Neural progenitor cell (in vitro differentiated cells): ENCODE measurements at regions not wholly inside any gene's neighbourhood (a gene's known extent, or its start where the extent isn't known, plus 50 kb on each side); places are given as distances from the start of the nearest gene placed in this dataset.

Experiments
- DNase-seq: peaks from one replicate; pipeline ENCODE4 v3.0.0-alpha.2; 2016; ENCODE audit warnings: low spot score
- H2AFZ ChIP-seq: fragments of 200-600 bp; sonication (generic); replicated peaks from 2 replicates; pipeline ENCODE4 v1.6.1; 2016; ENCODE audit warnings: antibody characterized with exemption
- H3F3A ChIP-seq: fragments of 200-600 bp; sonication (generic); 2 replicates; pipeline ENCODE4 v1.6.1; 2016; ENCODE audit warnings: antibody characterized with exemption, low read depth
- H3K27ac ChIP-seq: fragments of 200-600 bp; sonication (generic); 2 replicates; pipeline ENCODE4 v1.5.1; 2016; ENCODE audit warnings: mild to moderate bottlenecking
- H3K27me3 ChIP-seq: fragments of 200-600 bp; sonication (generic); 2 replicates; pipeline ENCODE4 v1.6.1; 2016; ENCODE audit warnings: mild to moderate bottlenecking, moderate library complexity
- H3K36me3 ChIP-seq: fragments of 200-600 bp; sonication (generic); 2 replicates; pipeline ENCODE4 v1.5.1; 2016
- H3K4me1 ChIP-seq: fragments of 200-600 bp; sonication (generic); 2 replicates; pipeline ENCODE4 v1.6.1; 2016; ENCODE audit warnings: mixed run types
- H3K4me2 ChIP-seq: fragments of 200-600 bp; sonication (generic); 2 replicates; pipeline ENCODE4 v1.6.1; 2016
- H3K4me3 ChIP-seq: fragments of 200-600 bp; sonication (generic); 2 replicates; pipeline ENCODE4 v1.5.1; 2016
- H3K79me2 ChIP-seq: fragments of 200-600 bp; sonication (generic); 2 replicates; pipeline ENCODE4 v1.6.1; 2016; ENCODE audit warnings: low read depth
- H3K9ac ChIP-seq: fragments of 200-600 bp; sonication (generic); 2 replicates; pipeline ENCODE4 v1.6.1; 2016
- H3K9me3 ChIP-seq: fragments of 200-600 bp; sonication (generic); 2 replicates; pipeline ENCODE4 v1.5.1; 2016; ENCODE audit warnings: low read depth
- H4K20me1 ChIP-seq: fragments of 200-600 bp; sonication (generic); 2 replicates; pipeline ENCODE4 v1.6.1; 2016; ENCODE audit warnings: low read depth
- H3K27ac Mint-ChIP-seq: 3 replicates; pipeline ENCODE4 v1.8.0; 2021; ENCODE audit warnings: mixed read lengths
- H3K27me3 Mint-ChIP-seq: 2 replicates; pipeline ENCODE4 v1.8.0; 2022; ENCODE audit warnings: low read depth, mild to moderate bottlenecking, inconsistent platforms, moderate library complexity, mixed read lengths; ENCODE audit not compliant: insufficient read depth
- H3K36me3 Mint-ChIP-seq: 3 replicates; pipeline ENCODE4 v1.8.0; 2021; ENCODE audit warnings: mixed read lengths
- H3K4me1 Mint-ChIP-seq: 3 replicates; pipeline ENCODE4 v1.8.0; 2021; ENCODE audit warnings: mixed read lengths
- H3K4me3 Mint-ChIP-seq: 3 replicates; pipeline ENCODE4 v1.8.0; 2021; ENCODE audit warnings: mild to moderate bottlenecking, moderate library complexity, mixed read lengths
- H3K9me3 Mint-ChIP-seq: 3 replicates; pipeline ENCODE4 v1.8.0; 2020; ENCODE audit warnings: mixed read lengths
- CTCF ChIP-seq: fragments of 200-600 bp; sonication (generic); IDR thresholded peaks from 2 replicates; pipeline ENCODE4 v1.5.1; 2017; ENCODE audit warnings: antibody characterized with exemption, mild to moderate bottlenecking
- EZH2 ChIP-seq: fragments of 200-600 bp; sonication (generic); IDR thresholded peaks from 2 replicates; pipeline ENCODE4 v1.6.1; 2017; ENCODE audit warnings: antibody characterized with exemption, mild to moderate bottlenecking, moderate library complexity
- EZH2phosphoT487 ChIP-seq: fragments of 200-600 bp; sonication (generic); IDR thresholded peaks from 2 replicates; pipeline ENCODE4 v1.6.1; 2017; ENCODE audit warnings: antibody characterized with exemption

GRCh38 chr4:63464393-63464792 is 944.9 kb downstream of the TECRL start:
- H4K20me1 ChIP-seq = no peaks in the 10 kb centered on the region
- H3F3A ChIP-seq = no peaks in the 10 kb centered on the region
- no peaks in the 10 kb centered on the region for H3K79me2 ChIP-seq
- peaks cover 5% of the 10 kb centered on the region for H3K4me1 Mint-ChIP-seq
- H3K9me3 Mint-ChIP-seq = no peaks in the 10 kb centered on the region
- no peak overlapping the region for H3K4me2 ChIP-seq
- H3K4me3 Mint-ChIP-seq = no peak overlapping the region
- no peaks in the 10 kb centered on the region for H3K27me3 Mint-ChIP-seq
- no peaks in the 10 kb centered on the region for H3K36me3 Mint-ChIP-seq
- H3K4me1 ChIP-seq = no peaks in the 10 kb centered on the region
- H3K27ac ChIP-seq = no peak overlapping the region
- no peak overlapping the region for H3K27ac Mint-ChIP-seq
- H3K36me3 ChIP-seq = no peaks in the 10 kb centered on the region
- H3K9ac ChIP-seq = no peak overlapping the region
- H3K9me3 ChIP-seq = no peaks in the 10 kb centered on the region
- DNase-seq = no peak
- no peak for TF ChIP-seq EZH2phosphoT487
- TF ChIP-seq CTCF = no peak
- TF ChIP-seq EZH2 = no peak
- no peak overlapping the region for H2AFZ ChIP-seq
- no peak overlapping the region for H3K4me3 ChIP-seq
- no peaks in the 10 kb centered on the region for H3K27me3 ChIP-seq

- Histone ChIP-seq H3K9me3 (no peaks in the 10 kb centered on the region), H3K36me3 (no peaks in the 10 kb centered on the region), H2AFZ (no peak overlapping the region), H3K4me1 (no peaks in the 10 kb centered on the region), H3K9ac (no peak overlapping the region), H3K79me2 (no peaks in the 10 kb centered on the region), H3K27me3 (no peaks in the 10 kb centered on the region), H4K20me1 (no peaks in the 10 kb centered on the region), H3K27ac (no peak overlapping the region), H3K4me2 (no peak overlapping the region), H3F3A (no peaks in the 10 kb centered on the region), H3K4me3 (no peak overlapping the region)
- H3K4me3 Mint-ChIP-seq = no peak overlapping the region
- H3K9me3 Mint-ChIP-seq = no peaks in the 10 kb centered on the region
- H3K4me1 Mint-ChIP-seq = peaks cover 5% of the 10 kb centered on the region
- H3K27ac Mint-ChIP-seq = no peak overlapping the region
- DNase-seq = no peak
- H3K36me3 Mint-ChIP-seq = no peaks in the 10 kb centered on the region
- H3K27me3 Mint-ChIP-seq = no peaks in the 10 kb centered on the region
- TF ChIP-seq CTCF (no peak), EZH2phosphoT487 (no peak), EZH2 (no peak)
Observed at GRCh38 chr4:63460075-63460474, 949.2 kb downstream of the TECRL start.

- Histone ChIP-seq H3K36me3 (no peaks in the 10 kb centered on the region), H3F3A (no peaks in the 10 kb centered on the region), H3K27me3 (no peaks in the 10 kb centered on the region), H2AFZ (no peak overlapping the region), H3K79me2 (no peaks in the 10 kb centered on the region), H3K4me1 (no peaks in the 10 kb centered on the region), H3K9me3 (no peaks in the 10 kb centered on the region), H3K9ac (no peak overlapping the region), H3K4me2 (no peak overlapping the region), H4K20me1 (no peaks in the 10 kb centered on the region), H3K4me3 (no peak overlapping the region), H3K27ac (no peak overlapping the region)
- Mint-ChIP-seq H3K4me1 (peaks cover 5% of the 10 kb centered on the region), H3K36me3 (no peaks in the 10 kb centered on the region), H3K27me3 (no peaks in the 10 kb centered on the region), H3K9me3 (no peaks in the 10 kb centered on the region), H3K4me3 (no peak overlapping the region), H3K27ac (no peak overlapping the region)
- DNase-seq = no peak
- TF ChIP-seq CTCF (no peak), EZH2 (no peak), EZH2phosphoT487 (no peak)
Observed at GRCh38 chr4:63459329-63459728, 949.9 kb downstream of the TECRL start.

GRCh38 chr4:63458010-63458409 is 951.2 kb downstream of the TECRL start:
- H3K4me2 ChIP-seq = no peak overlapping the region
- peaks cover 5% of the 10 kb centered on the region for H3K4me1 Mint-ChIP-seq
- no peak overlapping the region for H2AFZ ChIP-seq
- no peaks in the 10 kb centered on the region for H3F3A ChIP-seq
- no peak overlapping the region for H3K27ac Mint-ChIP-seq
- no peaks in the 10 kb centered on the region for H3K27me3 ChIP-seq
- H3K79me2 ChIP-seq = no peaks in the 10 kb centered on the region
- no peak overlapping the region for H3K27ac ChIP-seq
- no peak overlapping the region for H3K4me3 Mint-ChIP-seq
- no peaks in the 10 kb centered on the region for H3K9me3 ChIP-seq
- no peaks in the 10 kb centered on the region for H4K20me1 ChIP-seq
- no peaks in the 10 kb centered on the region for H3K27me3 Mint-ChIP-seq
- H3K36me3 Mint-ChIP-seq = no peaks in the 10 kb centered on the region
- no peaks in the 10 kb centered on the region for H3K4me1 ChIP-seq
- no peak overlapping the region for H3K9ac ChIP-seq
- no peak overlapping the region for H3K4me3 ChIP-seq
- H3K9me3 Mint-ChIP-seq = no peaks in the 10 kb centered on the region
- no peak for DNase-seq
- TF ChIP-seq EZH2phosphoT487 (no peak), CTCF (no peak), EZH2 (no peak)
- H3K36me3 ChIP-seq = no peaks in the 10 kb centered on the region
